ENCODE measurements at regions not wholly inside any gene's neighbourhood (a gene's known extent, or its start where the extent isn't known, plus 50 kb on each side); places are given as distances from the start of the nearest gene placed in this dataset.

DNA sequence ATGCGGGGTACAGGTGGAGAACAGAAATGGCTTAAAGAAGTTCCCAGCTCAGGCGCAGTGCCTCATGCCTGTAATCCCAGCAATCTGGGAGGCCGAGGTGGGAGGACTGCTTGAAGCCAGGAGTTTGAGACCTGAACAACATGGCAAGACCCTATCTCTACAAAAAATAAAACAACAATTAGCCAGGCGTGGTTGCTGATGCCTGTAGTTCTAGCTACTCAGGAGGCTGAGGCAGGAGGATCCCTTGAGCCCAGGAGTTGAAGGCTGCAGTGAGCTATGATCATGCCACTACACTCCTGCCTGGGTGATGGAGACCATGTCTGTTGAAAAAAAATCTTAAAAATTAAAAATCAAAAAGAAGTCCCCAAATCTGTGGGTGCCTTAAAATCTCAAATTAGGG lies 228.3 kb upstream of the WSB1 start:
- Histone ChIP-seq H3K79me2 (ENCODE audit: insufficient read depth, low read depth, low read length) (no peaks in the 10 kb centered on the region), H3K4me2 (ENCODE audit: low read length) (no peak overlapping the region), H3K9me3 (ENCODE audit: low read length) (no peaks in the 10 kb centered on the region), H3K4me3 (ENCODE audit: low read depth, low read length, poor library complexity, severe bottlenecking) (no peak overlapping the region), H3K9me2 (ENCODE audit: insufficient read depth, low read length) (no peaks in the 10 kb centered on the region), H2AFZ (ENCODE audit: low read length) (no peak overlapping the region), H3K4me1 (ENCODE audit: insufficient read depth, low read length, poor library complexity, severe bottlenecking) (no peaks in the 10 kb centered on the region), H3K27ac (ENCODE audit: low read depth, low read length, poor library complexity, severe bottlenecking) (no peak overlapping the region), H4K20me1 (ENCODE audit: insufficient read depth, low read length) (no peaks in the 10 kb centered on the region), H3K36me3 (ENCODE audit: insufficient read depth, low read length) (no peaks in the 10 kb centered on the region)
- ChIA-PET POLR2A (no interaction called here), CTCF (ENCODE audit: unreplicated experiment) (no interaction called here)
- TF ChIP-seq, protein P1, sequence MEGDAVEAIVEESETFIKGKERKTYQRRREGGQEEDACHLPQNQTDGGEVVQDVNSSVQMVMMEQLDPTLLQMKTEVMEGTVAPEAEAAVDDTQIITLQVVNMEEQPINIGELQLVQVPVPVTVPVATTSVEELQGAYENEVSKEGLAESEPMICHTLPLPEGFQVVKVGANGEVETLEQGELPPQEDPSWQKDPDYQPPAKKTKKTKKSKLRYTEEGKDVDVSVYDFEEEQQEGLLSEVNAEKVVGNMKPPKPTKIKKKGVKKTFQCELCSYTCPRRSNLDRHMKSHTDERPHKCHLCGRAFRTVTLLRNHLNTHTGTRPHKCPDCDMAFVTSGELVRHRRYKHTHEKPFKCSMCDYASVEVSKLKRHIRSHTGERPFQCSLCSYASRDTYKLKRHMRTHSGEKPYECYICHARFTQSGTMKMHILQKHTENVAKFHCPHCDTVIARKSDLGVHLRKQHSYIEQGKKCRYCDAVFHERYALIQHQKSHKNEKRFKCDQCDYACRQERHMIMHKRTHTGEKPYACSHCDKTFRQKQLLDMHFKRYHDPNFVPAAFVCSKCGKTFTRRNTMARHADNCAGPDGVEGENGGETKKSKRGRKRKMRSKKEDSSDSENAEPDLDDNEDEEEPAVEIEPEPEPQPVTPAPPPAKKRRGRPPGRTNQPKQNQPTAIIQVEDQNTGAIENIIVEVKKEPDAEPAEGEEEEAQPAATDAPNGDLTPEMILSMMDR (conservative IDR thresholded peaks at IDR 0.05; ENCODE audit: low read length) = no peak
- no peak for TF ChIP-seq EZH2phosphoT487 (IDR thresholded peaks at IDR 0.05; ENCODE audit: borderline replicate concordance, low read depth, low read length)
- DNase-seq (ENCODE audit: low spot score) = no peak
- intact Hi-C loops (cut with micrococcal nuclease; ENCODE audit: unreplicated experiment) = no loop called here
- BruUV-seq (replicated peaks) = no TSS peak

DNA sequence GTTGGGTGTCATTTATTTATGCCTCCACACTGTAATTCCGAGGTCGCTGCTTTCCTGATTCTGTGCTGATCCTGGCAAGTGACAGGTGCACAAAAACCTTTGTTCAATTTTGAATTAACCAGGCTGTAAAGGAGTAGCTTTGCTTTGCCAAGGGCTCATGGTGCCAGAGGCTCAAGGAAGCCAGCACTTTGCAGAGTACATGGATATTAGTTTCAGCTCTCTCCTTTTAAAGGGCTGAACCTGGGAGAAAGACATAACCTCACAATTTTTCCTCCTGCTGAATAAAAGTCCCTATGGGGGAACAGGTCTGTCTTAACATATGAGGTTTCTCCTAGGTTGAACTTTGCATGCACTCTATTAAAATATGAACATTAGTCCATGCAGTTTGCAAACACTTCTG lies 227.6 kb upstream of the WSB1 start:
- Histone ChIP-seq H3K36me3 (ENCODE audit: insufficient read depth, low read length) (no peaks in the 10 kb centered on the region), H3K9me2 (ENCODE audit: insufficient read depth, low read length) (no peaks in the 10 kb centered on the region), H3K4me3 (ENCODE audit: low read depth, low read length, poor library complexity, severe bottlenecking) (no peak overlapping the region), H4K20me1 (ENCODE audit: insufficient read depth, low read length) (no peaks in the 10 kb centered on the region), H3K4me2 (ENCODE audit: low read length) (no peak overlapping the region), H3K27ac (ENCODE audit: low read depth, low read length, poor library complexity, severe bottlenecking) (no peak overlapping the region), H3K4me1 (ENCODE audit: insufficient read depth, low read length, poor library complexity, severe bottlenecking) (no peaks in the 10 kb centered on the region), H3K9me3 (ENCODE audit: low read length) (no peaks in the 10 kb centered on the region), H2AFZ (ENCODE audit: low read length) (no peak overlapping the region), H3K79me2 (ENCODE audit: insufficient read depth, low read depth, low read length) (no peaks in the 10 kb centered on the region)
- no peak for DNase-seq (ENCODE audit: low spot score)
- ChIA-PET CTCF (ENCODE audit: unreplicated experiment) (no interaction called here), POLR2A (no interaction called here)
- no TSS peak for BruUV-seq (replicated peaks)
- intact Hi-C loops (cut with micrococcal nuclease; ENCODE audit: unreplicated experiment) = no loop called here
- no peak for TF ChIP-seq EZH2phosphoT487 (IDR thresholded peaks at IDR 0.05; ENCODE audit: borderline replicate concordance, low read depth, low read length)
- TF ChIP-seq, protein P1 (conservative IDR thresholded peaks at IDR 0.05; ENCODE audit: low read length) = no peak

DNA sequence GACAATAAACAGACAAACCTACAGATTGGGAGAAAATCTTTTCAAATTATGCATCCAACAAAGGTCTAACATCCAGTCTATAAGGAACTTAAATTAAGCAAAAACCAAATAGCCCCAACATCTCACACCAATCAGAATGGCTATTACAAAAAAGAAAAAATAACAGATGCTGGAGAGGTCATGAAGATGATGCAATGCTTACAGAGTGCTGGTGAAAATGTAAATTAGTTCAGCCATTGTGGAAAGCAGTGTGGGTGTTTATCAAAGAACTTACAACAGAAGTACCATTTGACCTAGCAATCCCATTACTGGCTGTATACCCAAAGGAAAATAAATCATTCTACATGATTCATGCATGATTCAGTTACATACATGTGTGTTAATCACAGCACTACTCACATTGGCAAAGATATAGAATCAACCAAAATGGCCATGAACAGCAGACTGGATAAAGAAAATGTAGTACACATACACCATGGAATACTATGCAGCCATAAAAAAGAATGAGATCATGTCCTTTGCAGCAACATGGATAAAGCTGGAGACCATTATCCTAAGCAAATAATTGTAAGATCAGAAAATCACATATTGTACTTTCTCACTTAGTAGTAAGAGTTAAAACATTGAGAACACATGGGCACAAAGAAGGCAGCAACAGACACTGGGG lies 223.9 kb upstream of the WSB1 start:
- Histone ChIP-seq H3K4me3 (ENCODE audit: low read depth, low read length, poor library complexity, severe bottlenecking) (no peak overlapping the region), H4K20me1 (ENCODE audit: insufficient read depth, low read length) (no peaks in the 10 kb centered on the region), H3K4me2 (ENCODE audit: low read length) (no peak overlapping the region), H3K79me2 (ENCODE audit: insufficient read depth, low read depth, low read length) (no peaks in the 10 kb centered on the region), H3K36me3 (ENCODE audit: insufficient read depth, low read length) (no peaks in the 10 kb centered on the region), H3K27ac (ENCODE audit: low read depth, low read length, poor library complexity, severe bottlenecking) (no peak overlapping the region), H2AFZ (ENCODE audit: low read length) (no peak overlapping the region), H3K9me3 (ENCODE audit: low read length) (no peaks in the 10 kb centered on the region), H3K4me1 (ENCODE audit: insufficient read depth, low read length, poor library complexity, severe bottlenecking) (no peaks in the 10 kb centered on the region), H3K9me2 (ENCODE audit: insufficient read depth, low read length) (no peaks in the 10 kb centered on the region)
- TF ChIP-seq, protein P1 (conservative IDR thresholded peaks at IDR 0.05; ENCODE audit: low read length) = no peak
- no peak for TF ChIP-seq EZH2phosphoT487 (IDR thresholded peaks at IDR 0.05; ENCODE audit: borderline replicate concordance, low read depth, low read length)
- no peak for DNase-seq (ENCODE audit: low spot score)
- ChIA-PET POLR2A (no interaction called here), CTCF (ENCODE audit: unreplicated experiment) (no interaction called here)
- intact Hi-C loops (cut with micrococcal nuclease; ENCODE audit: unreplicated experiment) = no loop called here
- BruUV-seq (replicated peaks) = no TSS peak

All from OCI-LY7 (cell line).